ENCODE measurements at regions not wholly inside any gene's neighbourhood (a gene's known extent, or its start where the extent isn't known, plus 50 kb on each side); places are given as distances from the start of the nearest gene placed in this dataset.
"Not testable (repeated sequence)": the region's sequence is repeated elsewhere in the genome, so short reads cannot be mapped to it uniquely, and the experiment has no call there.

DNA sequence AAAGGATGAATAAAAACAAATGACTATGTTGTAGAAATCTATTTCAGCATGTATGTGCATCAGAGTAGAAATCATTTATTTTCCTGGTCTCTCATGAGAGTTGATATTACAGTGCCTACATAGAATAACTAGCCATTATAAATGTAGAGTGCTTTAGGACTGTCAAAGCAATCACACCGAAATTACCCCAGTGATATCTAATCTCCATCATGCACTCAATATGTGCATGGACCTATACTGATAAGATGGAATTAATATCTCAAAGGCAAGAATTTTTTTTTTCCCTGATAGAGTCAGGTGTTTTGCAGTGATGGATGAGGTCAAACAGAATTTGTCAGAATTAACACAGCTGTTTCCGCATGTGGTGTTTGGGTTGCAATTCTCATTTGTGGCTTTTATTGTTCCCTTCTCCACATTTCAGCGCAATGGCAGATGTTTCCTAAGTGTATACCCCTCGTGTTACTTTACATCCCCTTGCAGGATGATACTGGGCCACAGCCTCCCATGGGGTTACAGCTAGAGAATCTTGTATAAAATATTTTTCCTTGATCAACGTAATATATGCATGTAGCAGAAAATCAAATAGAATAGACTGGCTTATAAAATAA is 298.8 kb downstream of the RASEF start:
- Histone ChIP-seq H3K4me3 (no peak overlapping the region), H3K27me3 (no peaks in the 10 kb centered on the region), H3K36me3 (no peaks in the 10 kb centered on the region), H3K27ac (no peak overlapping the region), H3K9me3 (no peaks in the 10 kb centered on the region), H3K4me1 (no peaks in the 10 kb centered on the region)
- 37 to 60% methylated on average over 5 of the region's 5 CpGs for WGBS, 2 donors
- DNase-seq: no peak
- TF ChIP-seq, protein P1, sequence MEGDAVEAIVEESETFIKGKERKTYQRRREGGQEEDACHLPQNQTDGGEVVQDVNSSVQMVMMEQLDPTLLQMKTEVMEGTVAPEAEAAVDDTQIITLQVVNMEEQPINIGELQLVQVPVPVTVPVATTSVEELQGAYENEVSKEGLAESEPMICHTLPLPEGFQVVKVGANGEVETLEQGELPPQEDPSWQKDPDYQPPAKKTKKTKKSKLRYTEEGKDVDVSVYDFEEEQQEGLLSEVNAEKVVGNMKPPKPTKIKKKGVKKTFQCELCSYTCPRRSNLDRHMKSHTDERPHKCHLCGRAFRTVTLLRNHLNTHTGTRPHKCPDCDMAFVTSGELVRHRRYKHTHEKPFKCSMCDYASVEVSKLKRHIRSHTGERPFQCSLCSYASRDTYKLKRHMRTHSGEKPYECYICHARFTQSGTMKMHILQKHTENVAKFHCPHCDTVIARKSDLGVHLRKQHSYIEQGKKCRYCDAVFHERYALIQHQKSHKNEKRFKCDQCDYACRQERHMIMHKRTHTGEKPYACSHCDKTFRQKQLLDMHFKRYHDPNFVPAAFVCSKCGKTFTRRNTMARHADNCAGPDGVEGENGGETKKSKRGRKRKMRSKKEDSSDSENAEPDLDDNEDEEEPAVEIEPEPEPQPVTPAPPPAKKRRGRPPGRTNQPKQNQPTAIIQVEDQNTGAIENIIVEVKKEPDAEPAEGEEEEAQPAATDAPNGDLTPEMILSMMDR (IDR thresholded peaks at IDR 0.05): no peak
- TF ChIP-seq EP300 (IDR thresholded peaks at IDR 0.05) (no peak), POLR2AphosphoS5 (IDR thresholded peaks at IDR 0.05) (no peak), POLR2A (IDR thresholded peaks at IDR 0.05) (no peak)
- intact Hi-C loops (cut with DNase I): no loop called here

DNA sequence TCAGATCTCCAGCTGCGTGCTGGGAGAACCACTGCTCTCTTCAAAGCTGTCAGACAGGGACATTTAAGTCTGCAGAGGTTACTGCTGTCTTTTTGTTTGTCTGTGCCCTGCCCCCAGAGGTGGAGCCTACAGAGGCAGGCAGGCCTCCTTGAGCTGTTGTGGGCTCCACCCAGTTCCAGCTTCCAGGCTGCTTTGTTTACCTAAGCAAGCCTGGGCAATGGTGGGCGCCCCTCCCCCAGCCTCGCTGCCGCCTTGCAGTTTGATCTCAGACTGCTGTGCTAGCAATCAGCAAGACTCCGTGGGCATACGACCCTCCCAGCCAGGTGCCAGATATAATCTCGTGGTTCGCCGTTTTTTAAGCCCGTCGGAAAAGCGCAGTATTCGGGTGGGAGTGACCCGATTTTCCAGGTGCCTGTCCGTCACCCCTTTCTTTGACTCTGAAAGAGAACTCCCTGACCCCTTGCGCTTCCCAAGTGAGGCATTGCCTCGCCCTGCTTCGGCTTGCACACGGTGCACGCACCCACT is 288.2 kb downstream of the RASEF start:
- H3K9me3 ChIP-seq; H3K4me1 ChIP-seq; H3K36me3 ChIP-seq; H3K27ac ChIP-seq; H3K4me3 ChIP-seq; intact Hi-C loops (cut with DNase I); H3K27me3 ChIP-seq; DNase-seq: not testable (repeated sequence)
- WGBS, 2 donors: 60 to 78% methylated on average over 20 of the region's 20 CpGs

DNA sequence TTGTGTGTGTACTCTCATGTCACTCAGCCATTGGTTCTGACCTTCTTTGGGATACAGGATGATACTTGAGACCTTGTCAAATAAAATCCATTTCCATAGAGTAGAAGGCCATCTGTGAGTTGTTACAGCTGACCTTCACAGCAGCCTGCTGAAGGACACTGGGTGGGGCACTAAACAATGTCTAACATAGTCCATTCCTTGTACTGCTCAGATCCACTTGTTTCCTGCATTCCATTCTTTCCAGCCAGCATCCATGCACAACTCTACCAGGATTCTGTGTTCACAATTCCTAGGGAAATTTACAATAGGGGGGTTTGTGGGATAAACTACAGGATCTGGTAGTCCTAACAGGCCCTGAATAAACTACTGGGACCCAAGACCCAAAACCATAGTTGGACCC is 286.4 kb downstream of the RASEF start:
- TF ChIP-seq POLR2A (IDR thresholded peaks at IDR 0.05) (no peak), POLR2AphosphoS5 (IDR thresholded peaks at IDR 0.05) (no peak), EP300 (IDR thresholded peaks at IDR 0.05) (no peak)
- TF ChIP-seq, protein P1 (IDR thresholded peaks at IDR 0.05): no peak
- intact Hi-C loops (cut with DNase I): no loop called here
- H3K27ac ChIP-seq: no peak overlapping the region

DNA sequence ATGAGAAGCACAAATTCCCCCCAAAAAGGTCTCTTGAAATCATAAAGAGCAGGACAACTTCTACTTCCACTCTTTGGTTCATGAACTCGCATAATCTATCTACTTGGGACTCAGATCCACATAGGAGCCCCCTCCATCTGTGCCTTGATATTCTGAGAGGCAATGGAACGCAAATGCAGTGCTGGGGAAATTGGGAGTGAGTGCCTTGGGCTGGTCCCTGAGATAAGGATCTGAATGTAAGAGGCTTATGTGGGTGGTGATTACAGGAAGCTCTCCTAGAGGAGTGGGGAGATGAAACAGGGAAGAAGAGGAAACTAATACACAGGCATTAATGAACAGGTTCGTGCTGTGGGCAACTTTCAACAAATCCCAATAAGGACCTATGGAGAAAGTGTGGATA is 285.6 kb downstream of the RASEF start:
- no peaks in the 10 kb centered on the region for H3K9me3 ChIP-seq
- TF ChIP-seq POLR2AphosphoS5 (IDR thresholded peaks at IDR 0.05) (no peak), POLR2A (IDR thresholded peaks at IDR 0.05) (no peak), EP300 (IDR thresholded peaks at IDR 0.05) (no peak)
- TF ChIP-seq, protein P1 (IDR thresholded peaks at IDR 0.05): no peak
- H3K27me3 ChIP-seq: no peaks in the 10 kb centered on the region
- H3K27ac ChIP-seq: no peak overlapping the region
- DNase-seq: no peak
- intact Hi-C loops (cut with DNase I): no loop called here
- H3K4me1 ChIP-seq: no peaks in the 10 kb centered on the region
- H3K36me3 ChIP-seq: no peaks in the 10 kb centered on the region
- H3K4me3 ChIP-seq: no peak overlapping the region
- 88 to 90% methylated on average over 3 of the region's 3 CpGs for WGBS, 2 donors

More for the DNA sequence above, 286.4 kb downstream of the RASEF start:
- Histone ChIP-seq H3K4me1 (no peaks in the 10 kb centered on the region), H3K4me3 (no peak overlapping the region), H3K27me3 (no peaks in the 10 kb centered on the region), H3K36me3 (no peaks in the 10 kb centered on the region), H3K9me3 (no peaks in the 10 kb centered on the region)
- DNase-seq: no peak

DNA sequence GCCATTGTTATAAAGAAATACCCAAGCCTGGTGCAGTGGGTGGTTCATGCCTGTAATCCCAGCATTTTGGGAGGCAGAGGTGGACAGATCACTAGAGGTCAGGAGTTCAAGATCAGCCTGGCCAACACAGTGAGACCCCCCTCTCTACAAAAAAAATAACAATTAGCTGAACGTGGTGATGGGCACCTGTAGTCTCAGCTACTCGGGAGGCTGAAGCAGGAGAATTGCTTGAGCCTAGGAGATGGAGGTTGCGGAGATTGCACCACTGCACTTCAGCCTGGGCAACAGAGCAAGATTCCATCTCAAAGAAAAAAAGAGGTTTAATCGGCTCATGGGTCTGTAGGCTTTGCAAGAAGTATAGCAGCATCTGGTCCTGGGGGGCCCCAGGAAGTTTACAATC is 284.0 kb downstream of the RASEF start:
- DNase-seq; intact Hi-C loops (cut with DNase I); H3K4me1 ChIP-seq; H3K4me3 ChIP-seq; H3K9me3 ChIP-seq; H3K27me3 ChIP-seq; H3K27ac ChIP-seq; H3K36me3 ChIP-seq: not testable (repeated sequence)
- WGBS, 2 donors: 94 to 96% methylated on average over 4 of the region's 4 CpGs

DNA sequence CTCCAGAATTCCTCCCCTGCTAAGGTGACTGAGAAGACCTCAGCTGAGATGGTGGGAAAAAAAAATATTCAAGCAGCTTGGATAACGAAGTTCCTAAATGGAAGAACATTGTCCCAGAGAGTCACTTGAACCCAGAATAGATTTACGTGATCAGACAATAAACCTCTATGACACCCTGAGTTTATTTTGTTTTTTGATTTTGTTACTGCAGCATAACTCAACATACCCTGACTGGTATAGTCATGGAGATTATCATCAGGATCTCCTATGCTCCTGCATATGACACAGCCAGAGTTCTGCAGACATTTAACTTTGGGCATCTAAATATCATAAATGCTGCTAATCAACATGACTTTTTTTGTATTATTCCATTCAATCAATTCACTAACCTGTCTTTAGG is 282.9 kb downstream of the RASEF start:
- H3K4me3 ChIP-seq: no peak overlapping the region
- H3K4me1 ChIP-seq: no peaks in the 10 kb centered on the region
- intact Hi-C loops (cut with DNase I): no loop called here
- DNase-seq: no peak
- WGBS, 2 donors: 90 to 94% methylated on average over 2 of the region's 2 CpGs
- H3K36me3 ChIP-seq: no peaks in the 10 kb centered on the region
- no peak for TF ChIP-seq POLR2AphosphoS5 (IDR thresholded peaks at IDR 0.05)
- no peak for TF ChIP-seq EP300 (IDR thresholded peaks at IDR 0.05)
- TF ChIP-seq, protein P1 (IDR thresholded peaks at IDR 0.05): no peak
- TF ChIP-seq POLR2A (IDR thresholded peaks at IDR 0.05): no peak
- no peak overlapping the region for H3K27ac ChIP-seq
- no peaks in the 10 kb centered on the region for H3K27me3 ChIP-seq
- no peaks in the 10 kb centered on the region for H3K9me3 ChIP-seq
